ENCODE measurements at regions not wholly inside any gene's neighbourhood (a gene's known extent, or its start where the extent isn't known, plus 50 kb on each side); places are given as distances from the start of the nearest gene placed in this dataset.

- TF ChIP-seq CTCF (IDR thresholded peaks at IDR 0.05; ENCODE audit: poor library complexity) (no peak), EZH2phosphoT487 (IDR thresholded peaks at IDR 0.05; ENCODE audit: low read depth, severe bottlenecking, unreplicated experiment) (no peak)
Measured at GRCh38 chr1:190619724-190620123, 142.1 kb upstream of the BRINP3 start.
